ENCODE measurements at regions not wholly inside any gene's neighbourhood (a gene's known extent, or its start where the extent isn't known, plus 50 kb on each side); places are given as distances from the start of the nearest gene placed in this dataset.

DNA sequence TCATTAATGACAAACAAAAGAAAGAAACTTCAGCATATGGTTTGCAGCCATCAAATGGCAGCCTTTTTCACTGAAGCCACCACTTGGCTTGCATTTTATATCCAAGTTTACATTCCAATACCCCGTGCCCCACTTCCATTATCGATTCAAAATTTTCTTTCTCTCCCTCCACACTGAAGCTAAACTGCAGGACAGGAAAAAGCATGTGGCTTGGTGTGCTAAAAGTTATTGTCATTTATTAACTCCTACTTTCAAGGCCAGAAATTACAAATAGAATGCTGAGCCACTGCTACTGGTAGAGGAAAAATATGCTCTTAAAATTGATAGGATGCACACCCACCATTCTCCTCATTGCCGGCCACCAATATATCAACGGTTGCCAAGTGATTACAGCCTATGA lies 351.6 kb upstream of the DUSP10 start:
- no peak overlapping the region for H3K27ac Mint-ChIP-seq
- no peaks in the 10 kb centered on the region for H3K27me3 Mint-ChIP-seq
- peaks cover 2% of the 10 kb centered on the region for H3K9me3 Mint-ChIP-seq (ENCODE audit: low read depth)
- TF ChIP-seq, protein P1, sequence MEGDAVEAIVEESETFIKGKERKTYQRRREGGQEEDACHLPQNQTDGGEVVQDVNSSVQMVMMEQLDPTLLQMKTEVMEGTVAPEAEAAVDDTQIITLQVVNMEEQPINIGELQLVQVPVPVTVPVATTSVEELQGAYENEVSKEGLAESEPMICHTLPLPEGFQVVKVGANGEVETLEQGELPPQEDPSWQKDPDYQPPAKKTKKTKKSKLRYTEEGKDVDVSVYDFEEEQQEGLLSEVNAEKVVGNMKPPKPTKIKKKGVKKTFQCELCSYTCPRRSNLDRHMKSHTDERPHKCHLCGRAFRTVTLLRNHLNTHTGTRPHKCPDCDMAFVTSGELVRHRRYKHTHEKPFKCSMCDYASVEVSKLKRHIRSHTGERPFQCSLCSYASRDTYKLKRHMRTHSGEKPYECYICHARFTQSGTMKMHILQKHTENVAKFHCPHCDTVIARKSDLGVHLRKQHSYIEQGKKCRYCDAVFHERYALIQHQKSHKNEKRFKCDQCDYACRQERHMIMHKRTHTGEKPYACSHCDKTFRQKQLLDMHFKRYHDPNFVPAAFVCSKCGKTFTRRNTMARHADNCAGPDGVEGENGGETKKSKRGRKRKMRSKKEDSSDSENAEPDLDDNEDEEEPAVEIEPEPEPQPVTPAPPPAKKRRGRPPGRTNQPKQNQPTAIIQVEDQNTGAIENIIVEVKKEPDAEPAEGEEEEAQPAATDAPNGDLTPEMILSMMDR (IDR thresholded peaks at IDR 0.05; ENCODE audit: unreplicated experiment), result no peak
- no peak for DNase-seq (ENCODE audit: low spot score, unreplicated experiment)
- H3K4me3 Mint-ChIP-seq (ENCODE audit: low read depth), result no peak overlapping the region
- H3K4me1 Mint-ChIP-seq (ENCODE audit: low read depth), result no peaks in the 10 kb centered on the region
- no peaks in the 10 kb centered on the region for H3K36me3 Mint-ChIP-seq (ENCODE audit: insufficient read depth)

DNA sequence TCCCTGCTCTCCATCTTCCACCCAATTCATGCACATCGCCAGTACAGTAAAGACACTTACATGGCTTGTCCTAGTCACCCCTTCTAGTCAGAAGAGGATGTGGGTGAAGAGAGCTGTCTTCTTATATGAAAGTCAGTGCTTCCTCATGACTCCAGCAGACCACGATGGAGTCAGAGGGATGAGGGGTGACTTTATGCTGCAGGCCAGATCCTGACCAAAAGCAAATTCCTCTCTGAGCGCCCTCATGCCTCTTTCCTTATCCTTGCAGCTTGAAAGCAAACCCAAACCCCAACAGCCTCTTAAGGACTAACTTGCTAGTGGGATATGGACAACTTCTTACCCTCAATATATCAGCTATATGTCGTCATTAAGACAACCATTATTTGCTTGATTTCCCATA lies 348.2 kb upstream of the DUSP10 start:
- DNase-seq (ENCODE audit: low spot score, unreplicated experiment), result no peak
- Mint-ChIP-seq H3K4me1 (ENCODE audit: low read depth) (peaks cover 2% of the 10 kb centered on the region), H3K4me3 (ENCODE audit: low read depth) (no peak overlapping the region), H3K27me3 (no peaks in the 10 kb centered on the region), H3K36me3 (ENCODE audit: insufficient read depth) (no peaks in the 10 kb centered on the region), H3K9me3 (ENCODE audit: low read depth) (peaks cover 7% of the 10 kb centered on the region), H3K27ac (no peak overlapping the region)
- TF ChIP-seq, protein P1 (IDR thresholded peaks at IDR 0.05; ENCODE audit: unreplicated experiment), result no peak

DNA sequence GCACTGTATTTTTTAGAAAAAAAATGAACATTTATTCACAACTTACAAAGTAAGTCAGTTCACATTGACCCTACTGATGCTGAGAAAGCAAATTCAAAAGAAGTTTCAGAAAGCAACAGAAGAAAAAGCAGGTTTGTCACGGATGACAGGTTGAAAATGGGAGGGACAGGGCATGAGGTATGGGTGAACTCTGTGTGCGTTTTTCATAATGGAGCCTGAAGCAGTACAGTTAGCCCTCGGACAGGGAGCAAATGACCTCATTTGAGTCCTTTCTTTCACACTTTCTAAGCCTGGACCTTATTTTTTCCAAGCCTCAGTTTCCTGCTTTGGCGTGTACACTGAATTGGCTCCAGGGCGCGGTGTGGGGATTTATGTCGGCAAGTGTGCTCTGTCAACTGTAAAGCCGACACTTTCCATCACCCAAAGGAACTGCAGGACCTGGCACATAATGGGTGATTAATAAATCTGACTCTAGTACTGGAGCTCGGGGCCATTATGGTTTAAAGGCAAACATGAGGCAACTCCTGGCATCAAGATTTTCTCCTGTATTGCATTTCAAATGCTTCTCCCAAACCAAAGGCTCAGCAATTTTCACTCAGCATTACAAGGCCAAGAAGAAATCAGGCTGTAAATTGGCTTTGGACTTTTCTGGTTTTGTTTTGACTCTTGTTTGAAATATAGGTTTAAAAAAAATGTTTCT lies 345.5 kb upstream of the DUSP10 start:
- H3K36me3 Mint-ChIP-seq (ENCODE audit: insufficient read depth), result no peaks in the 10 kb centered on the region
- no peak overlapping the region for H3K27ac Mint-ChIP-seq
- no peak overlapping the region for H3K4me3 Mint-ChIP-seq (ENCODE audit: low read depth)
- peaks cover 14% of the 10 kb centered on the region for H3K9me3 Mint-ChIP-seq (ENCODE audit: low read depth)
- H3K4me1 Mint-ChIP-seq (ENCODE audit: low read depth), result peaks cover 2% of the 10 kb centered on the region
- TF ChIP-seq, protein P1 (IDR thresholded peaks at IDR 0.05; ENCODE audit: unreplicated experiment), result no peak
- H3K27me3 Mint-ChIP-seq, result no peaks in the 10 kb centered on the region
- DNase-seq (ENCODE audit: low spot score, unreplicated experiment), result no peak

DNA sequence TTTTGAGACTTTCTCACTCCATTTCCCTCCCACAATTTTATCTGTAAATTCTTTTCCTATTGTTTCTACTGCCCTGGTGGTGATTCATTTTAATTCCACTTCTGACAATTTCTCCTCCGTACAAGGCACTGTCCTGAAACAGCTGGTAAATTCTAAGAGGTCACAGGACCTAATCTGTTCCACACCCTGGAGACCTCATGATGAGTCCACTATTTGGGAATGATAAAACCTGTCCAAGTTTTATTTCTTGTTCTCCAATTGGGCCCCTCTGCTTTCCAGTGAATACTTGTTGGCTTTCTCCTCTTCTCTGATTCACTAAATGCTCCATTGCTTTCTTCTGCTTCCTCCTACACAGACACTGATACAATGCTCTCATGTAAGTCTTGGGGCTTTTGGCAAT lies 343.1 kb upstream of the DUSP10 start:
- Mint-ChIP-seq H3K4me1 (ENCODE audit: low read depth) (peaks cover 2% of the 10 kb centered on the region), H3K36me3 (ENCODE audit: insufficient read depth) (no peaks in the 10 kb centered on the region), H3K9me3 (ENCODE audit: low read depth) (peaks cover 14% of the 10 kb centered on the region), H3K27ac (no peak overlapping the region), H3K27me3 (no peaks in the 10 kb centered on the region), H3K4me3 (ENCODE audit: low read depth) (no peak overlapping the region)
- TF ChIP-seq, protein P1 (IDR thresholded peaks at IDR 0.05; ENCODE audit: unreplicated experiment), result no peak
- DNase-seq (ENCODE audit: low spot score, unreplicated experiment), result no peak

DNA sequence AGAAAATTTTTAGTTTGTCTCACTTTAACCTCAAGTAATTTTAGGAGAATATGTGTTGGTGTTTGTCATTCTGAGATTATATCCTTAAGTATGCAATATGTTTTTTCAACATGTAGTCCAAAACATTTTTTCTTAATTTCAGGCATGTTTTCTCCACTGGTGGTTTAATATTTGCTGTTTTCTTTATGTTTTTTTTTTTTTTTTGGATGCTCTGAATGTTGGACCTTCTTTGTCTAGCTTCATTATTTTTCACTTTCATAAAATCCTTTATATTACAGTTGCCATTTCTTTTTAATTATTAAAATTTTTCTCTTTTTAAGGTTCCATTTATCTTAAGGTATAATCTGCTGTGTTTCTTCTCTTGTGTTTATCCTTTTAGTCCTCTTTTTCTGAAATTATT lies 342.2 kb upstream of the DUSP10 start:
- Mint-ChIP-seq H3K36me3 (ENCODE audit: insufficient read depth) (no peaks in the 10 kb centered on the region), H3K4me1 (ENCODE audit: low read depth) (peaks cover 2% of the 10 kb centered on the region), H3K27ac (no peak overlapping the region), H3K4me3 (ENCODE audit: low read depth) (no peak overlapping the region), H3K9me3 (ENCODE audit: low read depth) (peaks cover 13% of the 10 kb centered on the region), H3K27me3 (no peaks in the 10 kb centered on the region)
- TF ChIP-seq, protein P1 (IDR thresholded peaks at IDR 0.05; ENCODE audit: unreplicated experiment), result no peak
- DNase-seq (ENCODE audit: low spot score, unreplicated experiment), result no peak
